ENCODE measurements at regions not wholly inside any gene's neighbourhood (a gene's known extent, or its start where the extent isn't known, plus 50 kb on each side); places are given as distances from the start of the nearest gene placed in this dataset.

DNA sequence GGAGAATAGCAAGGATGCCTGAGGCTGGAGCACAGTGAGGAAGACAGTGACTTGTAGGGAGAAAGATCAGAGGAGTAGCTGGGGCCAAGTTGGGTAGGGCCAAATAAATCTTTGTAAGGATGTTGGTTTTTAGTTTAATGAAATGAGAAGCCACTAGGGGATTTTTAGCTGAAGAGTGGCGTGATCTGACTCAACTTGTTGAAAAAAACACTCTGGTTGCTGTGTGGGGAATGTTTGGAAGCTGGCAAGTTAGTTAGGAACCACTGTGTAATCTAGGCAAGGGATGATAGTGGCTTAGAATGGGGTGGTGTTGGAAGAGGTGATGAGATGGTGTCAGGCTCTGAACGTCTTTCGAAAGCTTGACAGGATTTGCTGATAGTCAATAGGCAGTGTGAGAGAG is 176.1 kb upstream of the HDDC2 start:
- WGBS, 2 donors, result 63 to 66% methylated on average over 3 of the region's 3 CpGs
- Histone ChIP-seq H3K27ac (ENCODE audit: low read depth in 2 of 2, low read length in 1 of 2) (no peak overlapping the region), H3K27me3 (ENCODE audit: control insufficient read depth in 1 of 2, insufficient read depth in 2 of 2, low read length in 2 of 2) (no peaks in the 10 kb centered on the region), H3K9me3 (ENCODE audit: control insufficient read depth in 2 of 2, insufficient read depth in 1 of 2, low read depth in 1 of 2, low read length in 1 of 2) (no peaks in the 10 kb centered on the region), H3K36me3 (ENCODE audit: control insufficient read depth in 2 of 2, insufficient read depth in 2 of 2, low read length in 1 of 2) (no peaks in the 10 kb centered on the region), H3K4me3 (ENCODE audit: low read depth in 1 of 2, low read length in 2 of 2) (no peak overlapping the region), H3K4me1 (ENCODE audit: control insufficient read depth in 2 of 2, insufficient read depth in 2 of 2, low read length in 1 of 2) (no peaks in the 10 kb centered on the region)

DNA sequence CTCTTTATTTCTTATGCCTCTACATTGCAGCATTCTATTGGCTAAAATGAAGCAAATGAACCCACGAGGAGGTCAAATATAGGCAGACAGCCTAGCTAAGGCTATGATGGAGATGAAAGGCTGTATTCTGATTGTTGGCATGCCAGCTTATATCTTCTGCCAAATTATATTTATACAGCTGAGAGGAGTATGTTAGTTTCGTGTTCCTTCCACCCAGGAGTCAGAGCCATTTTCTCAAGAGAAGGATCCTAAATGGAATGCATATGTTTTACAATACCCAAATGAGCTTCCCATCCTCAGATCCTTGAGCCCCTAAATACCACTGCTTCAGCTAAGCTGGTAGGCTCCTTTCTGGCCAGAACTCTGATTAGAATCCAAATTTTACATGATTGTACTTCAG is 178.4 kb upstream of the HDDC2 start:
- no peak overlapping the region for H3K27ac ChIP-seq (ENCODE audit: low read depth in 2 of 2, low read length in 1 of 2)
- no peaks in the 10 kb centered on the region for H3K27me3 ChIP-seq (ENCODE audit: control insufficient read depth in 1 of 2, insufficient read depth in 2 of 2, low read length in 2 of 2)
- H3K36me3 ChIP-seq (ENCODE audit: control insufficient read depth in 2 of 2, insufficient read depth in 2 of 2, low read length in 1 of 2), result no peaks in the 10 kb centered on the region
- no peaks in the 10 kb centered on the region for H3K4me1 ChIP-seq (ENCODE audit: control insufficient read depth in 2 of 2, insufficient read depth in 2 of 2, low read length in 1 of 2)
- H3K4me3 ChIP-seq (ENCODE audit: low read depth in 1 of 2, low read length in 2 of 2), result no peak overlapping the region
- H3K9me3 ChIP-seq (ENCODE audit: control insufficient read depth in 2 of 2, insufficient read depth in 1 of 2, low read depth in 1 of 2, low read length in 1 of 2), result no peaks in the 10 kb centered on the region
- WGBS, 2 donors, result 30 to 39% methylated on average over 2 of the region's 2 CpGs

DNA sequence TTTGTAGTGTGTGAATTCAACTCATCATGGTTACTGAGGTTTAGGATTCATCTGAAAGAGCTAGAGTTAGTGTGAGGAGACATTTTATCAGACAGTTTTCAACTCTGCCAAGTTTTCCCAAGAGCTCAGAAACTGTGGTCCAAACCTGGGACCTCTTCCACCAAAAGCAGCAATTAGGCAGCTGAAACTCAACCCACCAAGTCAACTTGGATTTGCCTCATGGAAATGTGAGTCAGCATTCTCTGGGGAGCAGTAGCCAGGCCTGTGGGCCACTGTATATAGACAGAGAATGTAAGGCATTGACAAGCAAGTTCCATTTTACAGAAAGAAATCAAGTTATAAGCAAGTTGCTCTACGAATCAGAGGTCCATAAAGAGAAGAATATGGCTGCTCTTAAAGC is 178.8 kb upstream of the HDDC2 start:
- no peak overlapping the region for H3K4me3 ChIP-seq (ENCODE audit: low read depth in 1 of 2, low read length in 2 of 2)
- H3K4me1 ChIP-seq (ENCODE audit: control insufficient read depth in 2 of 2, insufficient read depth in 2 of 2, low read length in 1 of 2), result no peaks in the 10 kb centered on the region
- no peaks in the 10 kb centered on the region for H3K9me3 ChIP-seq (ENCODE audit: control insufficient read depth in 2 of 2, insufficient read depth in 1 of 2, low read depth in 1 of 2, low read length in 1 of 2)
- H3K27me3 ChIP-seq (ENCODE audit: control insufficient read depth in 1 of 2, insufficient read depth in 2 of 2, low read length in 2 of 2), result no peaks in the 10 kb centered on the region
- WGBS, 2 donors, result 74 to 77% methylated on average over 1 of the region's 1 CpG
- H3K27ac ChIP-seq (ENCODE audit: low read depth in 2 of 2, low read length in 1 of 2), result no peak overlapping the region
- H3K36me3 ChIP-seq (ENCODE audit: control insufficient read depth in 2 of 2, insufficient read depth in 2 of 2, low read length in 1 of 2), result no peaks in the 10 kb centered on the region

DNA sequence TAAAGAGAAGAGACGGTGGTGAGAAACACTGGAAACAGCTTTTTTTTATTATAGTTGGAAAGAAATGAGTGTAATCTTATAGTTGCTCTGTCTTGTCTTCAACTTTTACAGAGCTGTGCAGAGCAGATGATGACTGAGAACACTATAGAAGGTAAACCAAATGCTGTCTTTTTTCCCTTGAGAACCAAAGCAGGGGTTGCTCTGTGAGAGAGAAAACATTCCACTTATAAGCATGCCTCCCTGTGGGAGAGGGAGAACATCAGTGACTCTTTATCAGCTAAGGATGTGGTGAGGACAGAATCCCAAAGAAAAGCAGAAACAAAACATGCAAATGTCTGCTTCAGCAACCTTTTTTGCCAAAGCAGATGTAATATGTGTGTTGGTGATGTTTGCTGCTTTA is 179.3 kb upstream of the HDDC2 start:
- 64 to 86% methylated on average over 1 of the region's 1 CpG for WGBS, 2 donors

DNA sequence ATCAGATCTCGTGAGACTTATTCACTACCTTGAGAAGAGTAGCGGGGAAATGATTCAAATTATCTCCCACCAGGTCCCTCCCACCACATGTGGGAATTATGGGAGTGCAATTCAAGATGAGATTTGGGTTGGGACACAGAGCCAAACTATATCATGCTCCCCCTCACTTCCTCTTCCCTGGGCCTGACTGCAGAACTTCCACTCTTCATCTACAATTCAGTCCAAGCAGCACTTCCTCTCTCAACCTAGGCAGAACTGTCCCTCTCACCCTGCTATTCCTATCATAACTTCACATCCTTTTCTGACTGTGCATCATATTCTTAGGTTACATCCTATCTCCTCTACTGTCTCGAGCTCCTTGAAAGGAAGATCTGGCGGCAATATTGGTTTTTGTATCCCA is 184.0 kb upstream of the HDDC2 start:
- WGBS, 2 donors, result 79 to 88% methylated on average over 4 of the region's 4 CpGs
- Histone ChIP-seq H3K27me3 (ENCODE audit: control insufficient read depth in 1 of 2, insufficient read depth in 2 of 2, low read length in 2 of 2) (no peaks in the 10 kb centered on the region), H3K4me1 (ENCODE audit: control insufficient read depth in 2 of 2, insufficient read depth in 2 of 2, low read length in 1 of 2) (no peaks in the 10 kb centered on the region)

More for the DNA sequence above, 179.3 kb upstream of the HDDC2 start:
- H3K27ac ChIP-seq (ENCODE audit: low read depth in 2 of 2, low read length in 1 of 2), result no peak overlapping the region
- H3K27me3 ChIP-seq (ENCODE audit: control insufficient read depth in 1 of 2, insufficient read depth in 2 of 2, low read length in 2 of 2), result no peaks in the 10 kb centered on the region
- no peaks in the 10 kb centered on the region for H3K9me3 ChIP-seq (ENCODE audit: control insufficient read depth in 2 of 2, insufficient read depth in 1 of 2, low read depth in 1 of 2, low read length in 1 of 2)
- no peaks in the 10 kb centered on the region for H3K36me3 ChIP-seq (ENCODE audit: control insufficient read depth in 2 of 2, insufficient read depth in 2 of 2, low read length in 1 of 2)
- no peaks in the 10 kb centered on the region for H3K4me1 ChIP-seq (ENCODE audit: control insufficient read depth in 2 of 2, insufficient read depth in 2 of 2, low read length in 1 of 2)
- no peak overlapping the region for H3K4me3 ChIP-seq (ENCODE audit: low read depth in 1 of 2, low read length in 2 of 2)

DNA sequence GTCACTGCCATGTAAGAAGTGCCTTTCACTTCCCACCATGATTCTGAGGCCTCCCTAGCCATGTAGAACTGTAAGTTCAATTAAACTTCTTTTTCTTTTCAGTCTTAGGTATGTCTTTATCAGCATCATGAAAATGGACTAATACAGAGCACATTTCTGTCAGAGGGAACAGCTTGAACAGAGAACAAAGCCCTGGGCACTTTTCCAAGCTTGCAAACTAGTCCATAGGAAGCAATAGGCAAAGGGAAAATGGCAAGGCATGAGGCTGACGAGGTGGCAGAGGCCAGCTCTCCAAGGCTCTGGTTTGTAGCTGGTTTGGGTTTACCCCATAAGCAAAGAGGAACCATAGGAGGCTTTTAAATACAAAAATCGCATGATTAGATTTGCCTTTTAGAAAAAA is 185.1 kb upstream of the HDDC2 start:
- H3K4me1 ChIP-seq (ENCODE audit: control insufficient read depth in 2 of 2, insufficient read depth in 2 of 2, low read length in 1 of 2), result no peaks in the 10 kb centered on the region
- H3K4me3 ChIP-seq (ENCODE audit: low read depth in 1 of 2, low read length in 2 of 2), result no peak overlapping the region
- H3K9me3 ChIP-seq (ENCODE audit: control insufficient read depth in 2 of 2, insufficient read depth in 1 of 2, low read depth in 1 of 2, low read length in 1 of 2), result no peaks in the 10 kb centered on the region
- H3K27ac ChIP-seq (ENCODE audit: low read depth in 2 of 2, low read length in 1 of 2), result no peak overlapping the region
- H3K27me3 ChIP-seq (ENCODE audit: control insufficient read depth in 1 of 2, insufficient read depth in 2 of 2, low read length in 2 of 2), result no peaks in the 10 kb centered on the region
- 72 to 76% methylated on average over 2 of the region's 2 CpGs for WGBS, 2 donors
- no peaks in the 10 kb centered on the region for H3K36me3 ChIP-seq (ENCODE audit: control insufficient read depth in 2 of 2, insufficient read depth in 2 of 2, low read length in 1 of 2)

More for the DNA sequence above, 184.0 kb upstream of the HDDC2 start:
- Histone ChIP-seq H3K36me3 (ENCODE audit: control insufficient read depth in 2 of 2, insufficient read depth in 2 of 2, low read length in 1 of 2) (no peaks in the 10 kb centered on the region), H3K4me3 (ENCODE audit: low read depth in 1 of 2, low read length in 2 of 2) (no peak overlapping the region), H3K27ac (ENCODE audit: low read depth in 2 of 2, low read length in 1 of 2) (no peak overlapping the region), H3K9me3 (ENCODE audit: control insufficient read depth in 2 of 2, insufficient read depth in 1 of 2, low read depth in 1 of 2, low read length in 1 of 2) (no peaks in the 10 kb centered on the region)

DNA sequence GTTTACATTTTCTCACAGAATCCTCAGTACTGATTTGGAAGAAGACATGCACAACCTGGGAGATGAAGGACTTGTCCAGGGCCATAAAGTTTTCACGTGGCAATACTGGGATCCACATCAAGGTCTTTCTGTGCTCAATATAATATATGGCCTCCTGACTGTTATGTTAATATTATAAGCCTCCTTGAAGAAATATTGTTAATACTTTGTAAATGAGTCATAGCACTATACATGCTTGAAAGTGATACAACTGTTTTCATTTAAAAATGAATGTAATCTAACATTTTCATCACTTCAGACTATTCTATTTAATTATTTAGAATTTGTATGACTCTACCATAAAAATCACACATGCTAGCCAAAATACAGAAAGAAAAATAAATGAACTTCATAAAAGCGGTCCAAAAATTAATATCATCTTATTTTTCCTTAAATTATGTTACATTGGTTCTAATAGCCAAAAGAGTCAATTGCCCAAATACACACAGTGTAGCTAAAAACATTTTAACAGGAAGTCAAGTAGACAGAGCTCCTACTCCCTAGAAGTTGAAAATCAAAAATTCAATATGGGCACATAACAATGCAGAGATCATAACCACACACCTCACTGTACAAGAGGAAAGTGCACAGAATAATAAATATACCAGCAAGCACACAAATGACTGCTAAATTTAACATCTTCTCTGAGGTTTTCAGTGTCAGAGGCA is 188.0 kb upstream of the HDDC2 start:
- H3K4me3 ChIP-seq (ENCODE audit: low read depth in 1 of 2, low read length in 2 of 2), result no peak overlapping the region
- no peaks in the 10 kb centered on the region for H3K4me1 ChIP-seq (ENCODE audit: control insufficient read depth in 2 of 2, insufficient read depth in 2 of 2, low read length in 1 of 2)
- no peak overlapping the region for H3K27ac ChIP-seq (ENCODE audit: low read depth in 2 of 2, low read length in 1 of 2)
- H3K36me3 ChIP-seq (ENCODE audit: control insufficient read depth in 2 of 2, insufficient read depth in 2 of 2, low read length in 1 of 2), result no peaks in the 10 kb centered on the region
- 51 to 53% methylated on average over 2 of the region's 2 CpGs for WGBS, 2 donors
- no peaks in the 10 kb centered on the region for H3K27me3 ChIP-seq (ENCODE audit: control insufficient read depth in 1 of 2, insufficient read depth in 2 of 2, low read length in 2 of 2)
- no peaks in the 10 kb centered on the region for H3K9me3 ChIP-seq (ENCODE audit: control insufficient read depth in 2 of 2, insufficient read depth in 1 of 2, low read depth in 1 of 2, low read length in 1 of 2)

DNA sequence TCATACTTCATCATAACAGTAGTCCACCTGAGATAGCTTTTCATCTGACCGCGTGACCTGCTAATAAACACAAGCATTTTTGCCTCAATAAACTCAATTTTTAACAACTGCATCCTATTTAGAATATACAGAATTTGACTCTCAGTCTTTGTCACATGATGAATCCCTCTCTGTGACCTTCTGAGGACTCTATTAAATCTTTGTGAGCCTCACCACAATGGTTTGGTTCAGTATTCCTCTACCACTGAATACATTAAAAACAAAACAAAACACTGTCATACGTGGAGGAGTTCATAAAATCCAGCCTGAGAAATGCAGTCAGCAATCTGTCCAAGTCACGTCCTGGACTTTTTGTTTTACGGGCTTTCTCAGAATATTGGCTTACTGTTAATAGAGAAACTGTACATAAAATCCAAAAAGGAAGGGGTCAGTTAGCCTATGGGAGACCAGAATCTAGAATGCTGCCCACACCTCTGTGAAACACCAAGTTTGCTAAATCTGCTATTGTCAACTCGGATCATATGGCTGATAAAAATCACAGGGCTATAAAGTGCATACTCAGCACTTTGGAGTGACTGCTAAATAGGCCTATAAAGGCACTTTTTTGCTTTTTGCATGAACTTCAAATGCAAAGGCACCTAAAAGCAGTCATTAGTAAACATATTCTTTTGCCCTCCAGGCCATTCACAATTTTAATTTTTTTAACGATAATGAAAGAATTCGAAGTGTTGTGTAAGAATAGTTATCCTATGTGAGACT is 190.3 kb upstream of the HDDC2 start:
- 84 to 85% methylated on average over 8 of the region's 8 CpGs for WGBS, 2 donors
- H3K4me3 ChIP-seq (ENCODE audit: low read depth in 1 of 2, low read length in 2 of 2), result no peak overlapping the region
- no peaks in the 10 kb centered on the region for H3K9me3 ChIP-seq (ENCODE audit: control insufficient read depth in 2 of 2, insufficient read depth in 1 of 2, low read depth in 1 of 2, low read length in 1 of 2)
- no peak overlapping the region for H3K27ac ChIP-seq (ENCODE audit: low read depth in 2 of 2, low read length in 1 of 2)
- no peaks in the 10 kb centered on the region for H3K4me1 ChIP-seq (ENCODE audit: control insufficient read depth in 2 of 2, insufficient read depth in 2 of 2, low read length in 1 of 2)
- no peaks in the 10 kb centered on the region for H3K36me3 ChIP-seq (ENCODE audit: control insufficient read depth in 2 of 2, insufficient read depth in 2 of 2, low read length in 1 of 2)
- H3K27me3 ChIP-seq (ENCODE audit: control insufficient read depth in 1 of 2, insufficient read depth in 2 of 2, low read length in 2 of 2), result no peaks in the 10 kb centered on the region

DNA sequence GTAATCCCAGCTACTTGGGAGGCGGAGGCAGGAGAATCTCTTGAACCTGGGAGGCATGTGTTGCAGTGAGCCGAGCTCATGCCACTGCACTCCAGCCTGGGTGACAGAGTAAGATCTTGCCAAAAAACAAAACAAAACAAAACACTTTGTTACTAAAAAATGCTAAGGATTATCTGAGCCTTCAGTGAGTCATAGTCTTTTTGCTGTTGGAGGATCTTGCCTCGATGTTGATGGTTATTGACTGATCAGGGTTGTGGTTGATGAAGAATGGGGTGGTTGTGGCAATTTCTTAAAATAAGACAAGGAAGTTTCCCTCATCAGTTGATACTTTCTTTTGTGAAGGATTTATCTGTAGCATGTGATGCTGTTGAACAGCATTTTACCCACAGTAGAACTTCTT is 196.8 kb upstream of the HDDC2 start:
- no peaks in the 10 kb centered on the region for H3K36me3 ChIP-seq (ENCODE audit: control insufficient read depth in 2 of 2, insufficient read depth in 2 of 2, low read length in 1 of 2)
- no peaks in the 10 kb centered on the region for H3K4me1 ChIP-seq (ENCODE audit: control insufficient read depth in 2 of 2, insufficient read depth in 2 of 2, low read length in 1 of 2)
- WGBS, 2 donors, result 74% methylated on average over 3 of the region's 3 CpGs
- H3K4me3 ChIP-seq (ENCODE audit: low read depth in 1 of 2, low read length in 2 of 2), result no peak overlapping the region
- H3K27ac ChIP-seq (ENCODE audit: low read depth in 2 of 2, low read length in 1 of 2), result no peak overlapping the region
- H3K27me3 ChIP-seq (ENCODE audit: control insufficient read depth in 1 of 2, insufficient read depth in 2 of 2, low read length in 2 of 2), result no peaks in the 10 kb centered on the region
- H3K9me3 ChIP-seq (ENCODE audit: control insufficient read depth in 2 of 2, insufficient read depth in 1 of 2, low read depth in 1 of 2, low read length in 1 of 2), result no peaks in the 10 kb centered on the region

DNA sequence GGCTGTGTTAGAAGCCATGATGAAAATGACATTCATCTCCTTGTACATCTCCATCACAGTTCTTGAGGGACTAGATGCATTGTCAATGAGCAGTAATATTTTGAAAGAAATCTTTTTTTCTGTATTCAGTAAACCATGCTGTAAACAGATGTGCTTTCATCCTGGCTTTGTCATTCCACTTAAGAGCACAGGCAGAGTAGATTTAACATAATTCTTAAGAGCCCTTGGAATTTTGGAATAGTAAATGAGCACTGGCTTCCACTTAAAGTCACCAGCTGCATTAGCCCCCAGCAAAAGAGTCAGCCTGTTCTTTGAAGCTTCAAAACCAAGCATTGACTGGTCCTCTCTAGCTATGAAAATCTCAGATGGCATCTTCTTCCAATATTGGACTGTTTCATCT is 197.8 kb upstream of the HDDC2 start:
- H3K36me3 ChIP-seq (ENCODE audit: control insufficient read depth in 2 of 2, insufficient read depth in 2 of 2, low read length in 1 of 2), result no peaks in the 10 kb centered on the region
- no peaks in the 10 kb centered on the region for H3K27me3 ChIP-seq (ENCODE audit: control insufficient read depth in 1 of 2, insufficient read depth in 2 of 2, low read length in 2 of 2)
- no peak overlapping the region for H3K4me3 ChIP-seq (ENCODE audit: low read depth in 1 of 2, low read length in 2 of 2)
- H3K4me1 ChIP-seq (ENCODE audit: control insufficient read depth in 2 of 2, insufficient read depth in 2 of 2, low read length in 1 of 2), result no peaks in the 10 kb centered on the region
- no peaks in the 10 kb centered on the region for H3K9me3 ChIP-seq (ENCODE audit: control insufficient read depth in 2 of 2, insufficient read depth in 1 of 2, low read depth in 1 of 2, low read length in 1 of 2)
- no peak overlapping the region for H3K27ac ChIP-seq (ENCODE audit: low read depth in 2 of 2, low read length in 1 of 2)

All from esophagus (tissue), 2 donors.